ENCODE measurements at regions not wholly inside any gene's neighbourhood (a gene's known extent, or its start where the extent isn't known, plus 50 kb on each side); places are given as distances from the start of the nearest gene placed in this dataset.
A peak's percentile ranks its signal among the peaks of the same experiment; 100 is the strongest.

- no peak overlapping the region for H3K27ac ChIP-seq
- TF ChIP-seq ZFX (IDR thresholded peaks at IDR 0.05; ENCODE audit: borderline replicate concordance): no peak
- peak; percentile 83 for TF ChIP-seq CTCF (IDR thresholded peaks at IDR 0.05)
Observed at GRCh38 chr2:198314559-198315153, 510.3 kb downstream of the PLCL1 start.

GRCh38 chr2:198312596-198313483 lies 508.4 kb downstream of the PLCL1 start:
- no peak overlapping the region for H3K27ac ChIP-seq
- no peak for TF ChIP-seq CTCF (IDR thresholded peaks at IDR 0.05)
- no peak for TF ChIP-seq ZFX (IDR thresholded peaks at IDR 0.05; ENCODE audit: borderline replicate concordance)

- TF ChIP-seq CTCF (IDR thresholded peaks at IDR 0.05) (no peak), ZFX (IDR thresholded peaks at IDR 0.05; ENCODE audit: borderline replicate concordance) (no peak)
- H3K27ac ChIP-seq: no peak overlapping the region
Observed at GRCh38 chr2:198311020-198311419, 506.6 kb downstream of the PLCL1 start.

GRCh38 chr2:198309673-198310280 lies 505.4 kb downstream of the PLCL1 start:
- no peak overlapping the region for H3K27ac ChIP-seq
- TF ChIP-seq CTCF (IDR thresholded peaks at IDR 0.05): peak; percentile 94
- TF ChIP-seq ZFX (IDR thresholded peaks at IDR 0.05; ENCODE audit: borderline replicate concordance): no peak

GRCh38 chr2:198309081-198309480 lies 504.7 kb downstream of the PLCL1 start:
- no peak overlapping the region for H3K27ac ChIP-seq
- TF ChIP-seq CTCF (IDR thresholded peaks at IDR 0.05) (no peak), ZFX (IDR thresholded peaks at IDR 0.05; ENCODE audit: borderline replicate concordance) (no peak)

GRCh38 chr2:198308368-198308767 lies 504.0 kb downstream of the PLCL1 start:
- H3K27ac ChIP-seq: no peak overlapping the region
- TF ChIP-seq ZFX (IDR thresholded peaks at IDR 0.05; ENCODE audit: borderline replicate concordance) (no peak), CTCF (IDR thresholded peaks at IDR 0.05) (no peak)

- TF ChIP-seq ZFX (IDR thresholded peaks at IDR 0.05; ENCODE audit: borderline replicate concordance) (no peak), CTCF (IDR thresholded peaks at IDR 0.05) (no peak)
- no peak overlapping the region for H3K27ac ChIP-seq
Observed at GRCh38 chr2:198307093-198307492, 502.7 kb downstream of the PLCL1 start.

Measured in 22Rv1 (cell line).